GM21528 (cell line): ENCODE measurements at regions not wholly inside any gene's neighbourhood (a gene's known extent, or its start where the extent isn't known, plus 50 kb on each side); places are given as distances from the start of the nearest gene placed in this dataset.
"Not testable (repeated sequence)": the region's sequence is repeated elsewhere in the genome, so short reads cannot be mapped to it uniquely, and the experiment has no call there.

Experiments used
- ATAC-seq: cut with Tn5 transposase; IDR thresholded peaks from one replicate; pipeline ENCODE4 v1.9.1; 2021; ENCODE audit warnings: mild to moderate bottlenecking, moderate library complexity; ENCODE audit not compliant: unreplicated experiment, low FRiP score

DNA sequence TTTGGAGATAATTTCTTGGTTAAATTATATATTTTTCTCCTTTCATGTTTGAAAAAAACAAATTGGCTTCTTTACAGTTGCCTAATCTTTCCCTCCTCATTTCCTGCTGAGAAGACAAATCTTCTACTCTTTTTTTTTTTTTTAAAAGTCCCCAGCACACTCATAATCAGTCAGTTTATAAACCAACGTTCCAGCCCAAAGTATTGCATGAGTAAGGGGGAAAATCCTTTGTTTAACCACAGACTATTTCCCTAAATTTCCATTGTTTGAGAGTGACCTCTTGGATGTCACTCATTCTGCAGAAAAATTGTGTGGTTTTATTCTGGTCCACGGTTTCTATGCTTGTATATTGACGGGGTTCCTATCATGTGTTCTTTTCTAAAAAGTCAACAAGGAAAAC, 55.1 kb upstream of the TLR4 start:
- ATAC-seq = no peak

GRCh38 chr9:117644932-117645636, 59.1 kb upstream of the TLR4 start:
- peak; percentile 16 for ATAC-seq

DNA sequence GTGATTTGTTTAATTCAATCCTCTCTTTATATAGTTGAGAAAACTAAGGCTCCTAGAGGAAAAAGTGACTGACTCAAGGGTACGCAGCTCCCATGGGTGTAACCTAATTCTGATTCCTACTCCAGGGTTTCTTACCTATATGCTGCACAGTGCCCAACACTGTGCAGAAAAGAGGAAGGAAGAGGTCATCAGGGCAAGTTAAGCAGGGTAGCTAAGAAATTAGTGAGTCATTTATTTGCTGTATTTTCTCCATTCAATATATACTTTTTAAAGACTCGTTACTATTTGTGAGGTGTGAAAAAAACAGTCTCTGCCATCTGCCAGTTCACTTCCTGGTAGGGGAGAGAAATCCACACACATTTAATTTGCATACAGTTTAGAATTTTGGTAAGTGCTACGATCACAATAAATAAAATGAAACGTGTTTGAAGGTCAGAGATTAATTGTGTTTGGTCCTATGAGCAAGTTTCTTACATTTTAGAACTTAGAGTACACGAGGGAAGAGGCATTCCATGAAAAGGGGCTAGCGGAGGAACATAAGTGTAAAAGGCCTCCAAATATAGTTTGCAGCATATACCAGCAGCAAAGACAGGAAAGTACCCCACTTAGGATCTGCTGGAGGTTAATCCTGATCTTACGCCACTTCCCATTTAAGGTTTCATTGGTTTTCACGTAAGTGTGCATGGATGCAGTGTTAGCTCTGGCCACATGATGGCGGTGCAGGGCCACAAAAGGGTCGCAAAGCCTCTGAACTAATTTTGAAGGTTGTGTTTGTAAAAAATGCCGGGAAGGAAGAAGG, 59.9 kb upstream of the TLR4 start:
- ATAC-seq = peak; percentile 91

DNA sequence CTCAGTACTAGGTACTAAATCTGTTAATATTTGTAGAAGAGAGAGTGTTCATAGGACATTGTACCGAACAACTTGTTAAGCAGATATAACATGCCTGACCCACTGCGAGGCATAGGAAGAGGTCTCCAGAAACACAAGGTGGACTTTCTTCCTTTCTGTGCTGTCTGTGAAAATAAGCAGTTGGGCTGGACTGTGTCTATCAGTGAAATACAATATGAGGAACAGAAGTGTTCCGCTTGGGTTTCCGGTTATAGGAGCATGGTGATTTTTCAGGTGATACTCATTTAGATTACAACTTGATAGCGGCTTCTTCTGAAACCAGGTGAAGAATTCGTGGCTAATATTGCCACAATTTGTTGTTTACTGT, 60.9 kb upstream of the TLR4 start:
- no peak for ATAC-seq

DNA sequence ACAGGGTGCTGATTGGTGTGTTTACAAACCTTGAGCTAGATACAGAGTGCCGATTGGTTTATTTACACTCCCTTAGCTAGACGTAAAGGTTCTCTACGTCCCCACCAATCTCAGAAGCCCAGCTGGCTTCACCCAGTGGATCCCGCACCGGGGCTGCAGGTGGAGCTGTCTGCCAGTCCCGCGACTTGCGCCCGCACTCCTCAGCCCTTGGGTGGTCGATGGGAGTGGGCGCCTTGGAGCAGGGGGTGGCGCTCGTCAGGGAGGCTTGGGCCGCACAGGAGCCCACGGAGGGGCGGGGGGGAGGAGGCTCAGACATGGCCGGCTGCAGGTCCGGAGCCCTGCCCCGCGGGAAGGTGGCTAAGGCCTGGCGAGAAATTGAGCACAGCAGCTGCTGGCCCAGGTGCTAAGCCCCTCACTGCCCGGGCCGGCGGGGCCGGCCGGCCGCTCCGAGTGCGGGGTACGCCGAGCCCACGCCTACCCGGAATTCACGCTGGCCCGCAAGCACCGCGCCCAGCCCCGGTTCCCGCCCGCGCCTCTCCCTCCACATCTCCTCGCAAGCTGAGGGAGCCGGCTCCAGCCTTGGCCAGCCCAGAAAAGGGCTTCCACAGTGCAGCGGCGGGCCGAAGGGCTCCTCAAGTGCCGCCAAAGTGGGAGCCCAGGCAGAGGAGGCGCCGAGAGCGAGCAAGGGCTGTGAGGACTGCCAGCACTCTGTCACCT, 61.5 kb upstream of the TLR4 start:
- ATAC-seq = not testable (repeated sequence)

DNA sequence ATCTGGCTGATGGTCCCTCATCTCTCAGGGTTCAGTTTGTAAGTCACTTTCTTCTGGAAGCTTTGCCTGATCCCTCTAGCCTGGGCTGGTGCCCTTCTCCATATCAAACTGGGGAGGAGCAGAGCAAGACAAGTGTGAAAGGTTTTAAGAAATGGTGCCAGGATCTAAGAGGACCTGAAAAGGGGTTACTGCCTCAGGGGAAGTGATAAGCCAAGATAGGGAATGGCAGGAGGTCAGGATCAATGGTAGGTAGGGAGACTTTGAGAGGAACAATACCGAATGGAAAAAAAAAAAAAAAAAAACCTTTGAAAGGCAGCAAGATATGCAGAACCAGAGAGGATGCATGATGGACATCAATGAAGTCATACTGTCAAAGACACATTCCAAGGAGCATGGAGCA, 67.5 kb upstream of the TLR4 start:
- no peak for ATAC-seq

DNA sequence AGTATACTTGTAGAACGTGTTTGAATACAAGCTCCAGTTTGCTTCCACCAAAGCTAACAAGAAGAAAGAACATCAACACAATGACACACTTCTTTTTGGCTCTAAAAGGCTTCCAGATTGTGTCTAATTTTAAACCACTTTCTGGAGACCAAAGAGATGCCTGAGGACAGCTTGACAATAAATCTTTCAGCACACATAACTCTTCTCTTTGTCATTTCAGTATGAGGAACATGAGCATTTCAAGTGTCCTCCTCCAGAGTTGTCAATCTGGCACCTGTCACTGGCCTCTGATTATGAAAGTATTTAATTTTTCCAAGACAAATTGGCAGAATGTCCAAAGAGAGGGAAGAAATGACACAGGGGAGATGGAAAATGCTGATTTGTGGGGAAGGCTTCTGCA, 79.0 kb upstream of the TLR4 start:
- ATAC-seq = no peak

DNA sequence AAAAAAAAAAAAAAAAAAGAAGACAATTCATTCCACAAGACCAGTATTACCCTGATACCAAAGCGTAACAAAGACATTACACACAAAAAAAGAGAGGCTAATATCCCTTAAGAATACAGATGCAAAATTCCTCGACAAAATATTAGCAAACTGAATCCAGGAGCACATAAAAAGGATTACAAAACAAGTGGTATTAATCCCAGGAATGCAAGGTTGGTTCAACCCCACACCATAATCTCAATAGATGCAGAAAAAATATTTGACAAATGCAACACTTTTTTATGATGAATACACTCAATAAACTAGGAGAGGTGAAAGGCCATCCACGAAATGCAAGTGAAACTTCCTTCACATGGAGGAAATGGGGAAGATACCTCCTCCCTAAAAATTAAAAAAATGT, 80.1 kb upstream of the TLR4 start:
- no peak for ATAC-seq

- ATAC-seq = no peak
Observed at GRCh38 chr9:117622347-117622746, 81.9 kb upstream of the TLR4 start.

- no peak for ATAC-seq
Observed at GRCh38 chr9:117616431-117616831, 87.8 kb upstream of the TLR4 start.

- ATAC-seq = no peak
Observed at GRCh38 chr9:117612317-117612716, 91.9 kb upstream of the TLR4 start.

- no peak for ATAC-seq
Observed at GRCh38 chr9:117597977-117598376, 106.2 kb upstream of the TLR4 start.

GRCh38 chr9:117596678-117597077, 107.5 kb upstream of the TLR4 start:
- ATAC-seq = no peak

GRCh38 chr9:117595650-117596049, 108.6 kb upstream of the TLR4 start:
- ATAC-seq = no peak

DNA sequence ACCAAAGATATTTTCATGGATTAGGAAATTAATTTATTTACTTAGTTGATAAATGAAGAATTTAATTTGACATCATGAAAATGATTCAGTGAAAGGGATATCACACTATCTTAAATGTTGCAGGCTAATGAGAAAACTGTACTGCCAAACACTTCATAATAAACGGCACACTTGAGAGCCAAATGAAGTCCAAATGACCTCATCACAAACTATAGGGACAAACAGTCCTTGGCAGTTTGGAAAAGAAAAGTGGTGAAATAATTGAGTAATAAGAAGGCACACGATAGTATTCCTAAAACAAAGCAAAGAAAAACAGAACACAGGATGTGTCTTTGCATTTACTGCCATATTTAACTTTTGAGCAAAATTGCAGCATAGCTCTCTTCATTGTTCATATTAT, 116.9 kb upstream of the TLR4 start:
- ATAC-seq = no peak

DNA sequence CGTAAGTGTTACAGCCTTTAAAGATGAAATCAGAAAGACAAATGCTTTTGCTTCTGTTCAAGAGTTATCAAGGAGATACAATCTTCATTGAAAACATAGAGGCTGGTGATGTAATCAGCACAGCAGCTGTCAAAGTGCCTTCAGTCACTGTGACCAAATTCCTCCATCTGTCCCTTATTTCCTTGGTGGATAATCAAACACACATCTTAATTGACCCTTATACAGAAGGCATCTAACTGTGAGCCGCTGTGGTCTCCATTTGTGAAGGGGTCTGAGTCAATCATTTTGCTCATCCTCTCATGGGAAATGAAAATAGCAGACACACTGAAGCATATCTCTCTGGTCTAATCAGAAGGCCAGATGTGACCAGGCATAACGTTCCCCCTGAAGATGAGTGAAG, 130.1 kb upstream of the TLR4 start:
- no peak for ATAC-seq

DNA sequence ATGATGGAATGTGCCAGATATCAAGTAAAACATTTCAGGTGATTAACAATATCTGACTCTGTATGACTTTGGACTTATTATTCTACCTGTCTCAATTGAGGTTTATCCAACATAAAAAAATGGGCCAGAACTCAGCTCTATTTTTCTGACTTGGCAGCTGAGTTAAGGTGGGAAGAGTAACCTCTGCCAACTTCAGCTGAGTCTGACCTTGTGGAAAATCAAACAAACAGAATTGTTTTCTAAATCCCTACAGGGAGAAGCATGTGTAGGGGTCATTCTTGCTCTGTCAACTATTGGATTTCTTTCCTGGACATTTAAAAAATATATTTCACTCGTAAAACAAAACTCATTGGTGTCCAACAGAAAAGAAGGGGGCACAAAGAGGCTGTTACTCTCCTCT, 139.4 kb upstream of the TLR4 start:
- ATAC-seq = no peak

DNA sequence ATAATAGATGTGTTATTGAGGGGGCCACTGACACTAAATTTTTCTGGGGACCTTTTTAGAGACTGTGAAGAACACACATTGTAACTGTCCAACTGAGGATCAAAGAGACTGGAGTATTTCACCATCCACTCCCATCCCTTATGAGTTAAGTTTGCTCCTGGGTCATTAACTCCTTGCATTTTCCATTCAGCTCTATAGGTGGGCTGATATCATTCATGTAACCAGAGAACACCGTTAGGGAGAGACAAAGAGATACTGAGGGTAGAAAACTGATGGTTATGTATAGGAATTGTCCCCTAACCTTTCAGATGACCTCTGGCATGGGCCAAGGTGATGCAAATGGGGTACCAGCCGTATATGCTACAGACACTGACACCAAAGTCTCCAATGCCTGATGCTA, 142.4 kb upstream of the TLR4 start:
- no peak for ATAC-seq

DNA sequence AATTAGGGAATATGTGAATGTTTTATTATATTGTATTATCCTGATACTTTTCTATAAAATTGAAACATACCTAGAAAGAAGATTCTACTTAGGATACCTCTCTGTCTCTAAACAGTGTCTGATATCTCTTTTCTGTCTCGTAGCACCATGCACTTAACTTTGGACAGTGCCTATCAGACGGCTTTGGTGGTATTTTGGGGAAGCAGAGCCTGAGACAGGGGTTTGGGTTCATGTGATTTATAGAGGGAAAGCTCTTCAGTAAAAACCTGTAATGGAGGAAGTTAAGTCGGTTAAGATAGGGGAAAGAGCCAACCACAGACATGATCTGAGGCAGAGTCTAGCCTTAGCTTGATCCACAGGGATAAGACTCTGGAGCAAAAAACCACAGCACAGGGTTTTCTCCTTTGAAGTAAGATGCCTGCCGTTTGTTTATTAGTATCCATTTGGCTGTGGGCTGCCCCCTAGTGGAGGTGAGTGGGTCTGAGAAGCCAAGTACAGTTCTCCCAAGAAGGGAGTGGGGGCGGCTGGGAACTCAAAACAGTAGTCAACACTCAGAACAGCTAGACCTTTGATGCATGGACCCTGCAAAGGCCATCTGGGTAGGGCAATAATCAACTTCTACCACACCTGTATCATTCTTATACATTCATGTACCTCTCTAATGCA, 141.2 kb upstream of the ASTN2 start:
- peak; percentile 90 for ATAC-seq

DNA sequence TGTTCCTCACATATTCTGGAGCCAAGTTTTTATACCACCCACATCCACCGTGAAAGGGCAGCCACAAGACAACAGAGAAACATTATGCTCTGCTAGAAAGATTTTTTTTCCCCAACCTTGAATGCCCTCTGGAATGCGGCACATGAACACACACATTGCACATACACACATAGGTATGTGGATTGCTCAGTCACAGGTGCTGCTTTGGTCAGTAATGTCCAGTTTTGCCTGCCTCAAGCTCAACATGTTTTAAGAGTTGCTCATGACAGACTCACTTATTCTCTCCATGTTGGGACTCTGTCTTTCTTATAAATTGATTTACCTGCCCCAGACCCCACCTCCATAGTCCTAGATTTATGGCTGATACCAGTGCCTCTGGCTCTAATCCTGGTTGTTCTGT, 138.0 kb upstream of the ASTN2 start:
- ATAC-seq = no peak

DNA sequence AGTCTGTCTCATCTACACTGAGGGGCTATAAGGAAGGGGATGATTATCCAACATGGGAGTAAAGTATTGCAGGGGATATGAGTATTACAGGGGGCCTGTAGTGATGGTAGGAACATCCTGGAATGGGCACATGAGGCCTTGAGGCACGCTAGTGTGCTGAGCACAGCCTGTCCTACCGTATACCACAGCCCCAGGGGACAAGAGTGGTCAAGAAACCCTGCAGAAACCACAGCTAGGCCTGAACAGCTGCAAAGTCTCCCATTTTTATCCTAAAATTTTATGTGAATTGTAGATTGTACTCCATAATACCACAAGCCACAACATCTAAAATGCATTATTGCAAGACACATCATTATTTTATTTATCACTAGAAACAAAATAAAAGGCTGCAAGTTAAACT, 136.3 kb upstream of the ASTN2 start:
- no peak for ATAC-seq
